ENCODE measurements at regions not wholly inside any gene's neighbourhood (a gene's known extent, or its start where the extent isn't known, plus 50 kb on each side); places are given as distances from the start of the nearest gene placed in this dataset.
"Not testable (repeated sequence)": the region's sequence is repeated elsewhere in the genome, so short reads cannot be mapped to it uniquely, and the experiment has no call there.

DNA sequence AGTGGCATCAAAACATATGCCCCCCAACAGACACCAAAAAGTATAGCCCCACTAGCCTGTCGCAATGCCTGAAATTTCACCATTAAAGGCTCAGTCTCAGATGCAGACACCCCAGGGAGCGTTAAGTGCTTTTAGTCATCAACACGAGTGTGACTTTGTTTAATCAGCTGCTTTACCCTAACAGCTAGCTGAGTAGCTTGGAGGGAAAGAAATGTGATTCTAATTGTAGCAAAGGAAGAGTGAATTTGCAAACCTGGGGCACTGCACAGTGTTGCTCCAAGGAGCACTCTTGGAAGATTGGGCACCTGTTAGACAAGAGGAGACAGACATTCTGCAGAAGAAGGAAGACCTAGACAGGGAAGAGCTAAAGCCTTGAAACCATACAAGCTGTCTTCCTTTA lies 145.1 kb downstream of the BEND2 start:
- H3K27ac Mint-ChIP-seq (ENCODE audit: unreplicated experiment): no peak overlapping the region
- no peaks in the 10 kb centered on the region for H3K9me3 Mint-ChIP-seq (ENCODE audit: low read depth, unreplicated experiment)
- BruUV-seq (replicated peaks): no TSS peak
- H3K27me3 Mint-ChIP-seq (ENCODE audit: unreplicated experiment): peaks cover 59% of the 10 kb centered on the region
- no peaks in the 10 kb centered on the region for H3K4me1 Mint-ChIP-seq (ENCODE audit: low read depth, unreplicated experiment)
- CTCF ChIA-PET: no interaction called here
- intact Hi-C loops (cut with micrococcal nuclease; ENCODE audit: unreplicated experiment): no loop called here
- TF ChIP-seq, protein P1, sequence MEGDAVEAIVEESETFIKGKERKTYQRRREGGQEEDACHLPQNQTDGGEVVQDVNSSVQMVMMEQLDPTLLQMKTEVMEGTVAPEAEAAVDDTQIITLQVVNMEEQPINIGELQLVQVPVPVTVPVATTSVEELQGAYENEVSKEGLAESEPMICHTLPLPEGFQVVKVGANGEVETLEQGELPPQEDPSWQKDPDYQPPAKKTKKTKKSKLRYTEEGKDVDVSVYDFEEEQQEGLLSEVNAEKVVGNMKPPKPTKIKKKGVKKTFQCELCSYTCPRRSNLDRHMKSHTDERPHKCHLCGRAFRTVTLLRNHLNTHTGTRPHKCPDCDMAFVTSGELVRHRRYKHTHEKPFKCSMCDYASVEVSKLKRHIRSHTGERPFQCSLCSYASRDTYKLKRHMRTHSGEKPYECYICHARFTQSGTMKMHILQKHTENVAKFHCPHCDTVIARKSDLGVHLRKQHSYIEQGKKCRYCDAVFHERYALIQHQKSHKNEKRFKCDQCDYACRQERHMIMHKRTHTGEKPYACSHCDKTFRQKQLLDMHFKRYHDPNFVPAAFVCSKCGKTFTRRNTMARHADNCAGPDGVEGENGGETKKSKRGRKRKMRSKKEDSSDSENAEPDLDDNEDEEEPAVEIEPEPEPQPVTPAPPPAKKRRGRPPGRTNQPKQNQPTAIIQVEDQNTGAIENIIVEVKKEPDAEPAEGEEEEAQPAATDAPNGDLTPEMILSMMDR (IDR thresholded peaks at IDR 0.05; ENCODE audit: unreplicated experiment): no peak
- no peak overlapping the region for H3K4me3 Mint-ChIP-seq (ENCODE audit: low read depth, unreplicated experiment)
- no peak for DNase-seq
- H3K36me3 Mint-ChIP-seq (ENCODE audit: insufficient read depth, unreplicated experiment): no peaks in the 10 kb centered on the region

DNA sequence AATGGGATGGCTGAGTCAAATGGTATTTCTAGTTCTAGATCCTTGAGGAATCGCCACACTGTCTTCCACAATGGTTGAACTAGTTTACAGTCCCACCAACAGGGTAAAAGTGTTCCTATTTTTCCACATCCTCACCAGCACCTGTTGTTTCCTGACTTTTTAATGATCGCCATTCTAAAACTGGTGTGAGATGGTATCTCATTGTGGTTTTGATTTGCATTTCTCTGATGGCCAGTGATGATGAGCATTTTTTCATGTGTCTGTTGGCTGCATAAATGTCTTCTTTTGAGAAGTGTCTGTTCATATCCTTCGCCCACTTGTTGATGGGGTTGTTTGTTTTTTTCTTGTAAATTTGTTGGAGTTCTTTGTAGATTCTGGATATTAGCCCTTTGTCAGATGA lies 152.6 kb downstream of the BEND2 start:
- CTCF ChIA-PET; H3K4me1 Mint-ChIP-seq (ENCODE audit: low read depth, unreplicated experiment); intact Hi-C loops (cut with micrococcal nuclease; ENCODE audit: unreplicated experiment); H3K4me3 Mint-ChIP-seq (ENCODE audit: low read depth, unreplicated experiment); H3K36me3 Mint-ChIP-seq (ENCODE audit: insufficient read depth, unreplicated experiment); H3K9me3 Mint-ChIP-seq (ENCODE audit: low read depth, unreplicated experiment); BruUV-seq (replicated peaks); DNase-seq; H3K27ac Mint-ChIP-seq (ENCODE audit: unreplicated experiment): not testable (repeated sequence)
- H3K27me3 Mint-ChIP-seq (ENCODE audit: unreplicated experiment): peaks cover 71% of the 10 kb centered on the region

DNA sequence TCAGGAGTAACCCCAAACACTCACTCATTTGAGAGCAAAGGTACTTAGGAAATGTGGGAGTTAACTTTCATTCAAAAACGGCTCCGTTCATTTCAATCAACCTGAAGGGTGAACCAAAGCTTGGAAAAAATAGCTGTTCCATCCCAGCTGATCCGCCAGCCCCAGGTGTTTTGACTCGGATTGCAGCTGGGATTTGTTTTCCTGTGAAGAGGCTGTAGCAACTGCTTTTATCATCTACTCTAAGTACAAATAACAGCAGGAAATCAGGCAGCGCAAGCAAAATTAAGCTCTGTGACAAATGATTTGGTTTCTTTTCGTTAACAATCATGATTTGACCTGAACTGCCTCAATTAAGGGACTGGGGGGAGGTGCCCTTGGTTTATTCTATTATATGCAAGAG lies 154.7 kb downstream of the BEND2 start:
- Mint-ChIP-seq H3K27me3 (ENCODE audit: unreplicated experiment) (peaks cover 71% of the 10 kb centered on the region), H3K9me3 (ENCODE audit: low read depth, unreplicated experiment) (no peaks in the 10 kb centered on the region), H3K4me1 (ENCODE audit: low read depth, unreplicated experiment) (no peaks in the 10 kb centered on the region), H3K4me3 (ENCODE audit: low read depth, unreplicated experiment) (no peak overlapping the region), H3K36me3 (ENCODE audit: insufficient read depth, unreplicated experiment) (no peaks in the 10 kb centered on the region), H3K27ac (ENCODE audit: unreplicated experiment) (no peak overlapping the region)
- TF ChIP-seq, protein P1 (IDR thresholded peaks at IDR 0.05; ENCODE audit: unreplicated experiment): no peak
- no TSS peak for BruUV-seq (replicated peaks)
- intact Hi-C loops (cut with micrococcal nuclease; ENCODE audit: unreplicated experiment): no loop called here
- CTCF ChIA-PET: no interaction called here
- no peak for DNase-seq

DNA sequence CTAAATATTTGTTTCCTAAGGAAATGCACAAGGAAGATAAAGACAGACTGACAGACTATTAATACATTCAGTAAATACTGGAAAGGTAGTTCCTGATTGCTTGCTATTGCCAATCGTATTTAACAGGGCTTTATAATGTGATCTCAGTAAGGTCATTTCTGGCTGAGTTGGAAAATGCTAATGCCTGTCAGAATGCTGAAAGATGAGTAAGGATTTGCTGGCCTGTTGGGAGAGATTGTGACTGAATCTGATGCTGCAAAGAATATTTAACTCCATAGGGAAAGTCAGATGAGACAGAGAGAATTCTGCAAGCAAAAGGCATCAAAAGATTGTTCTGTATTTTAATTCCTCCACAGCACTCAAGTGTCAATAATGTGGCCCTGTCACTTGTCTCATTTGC lies 169.0 kb downstream of the BEND2 start:
- H3K9me3 Mint-ChIP-seq (ENCODE audit: low read depth, unreplicated experiment): no peaks in the 10 kb centered on the region
- CTCF ChIA-PET: no interaction called here
- H3K36me3 Mint-ChIP-seq (ENCODE audit: insufficient read depth, unreplicated experiment): no peaks in the 10 kb centered on the region
- DNase-seq: no peak
- intact Hi-C loops (cut with micrococcal nuclease; ENCODE audit: unreplicated experiment): loop anchor here (10.0 kb wide), 1 partner anchor 1083 kb away; no protein-coding TSS in a partner anchor
- BruUV-seq (replicated peaks): no TSS peak
- H3K4me1 Mint-ChIP-seq (ENCODE audit: low read depth, unreplicated experiment): no peaks in the 10 kb centered on the region
- H3K27ac Mint-ChIP-seq (ENCODE audit: unreplicated experiment): no peak overlapping the region
- peaks cover 38% of the 10 kb centered on the region for H3K27me3 Mint-ChIP-seq (ENCODE audit: unreplicated experiment)
- TF ChIP-seq, protein P1 (IDR thresholded peaks at IDR 0.05; ENCODE audit: unreplicated experiment): no peak
- no peak overlapping the region for H3K4me3 Mint-ChIP-seq (ENCODE audit: low read depth, unreplicated experiment)

DNA sequence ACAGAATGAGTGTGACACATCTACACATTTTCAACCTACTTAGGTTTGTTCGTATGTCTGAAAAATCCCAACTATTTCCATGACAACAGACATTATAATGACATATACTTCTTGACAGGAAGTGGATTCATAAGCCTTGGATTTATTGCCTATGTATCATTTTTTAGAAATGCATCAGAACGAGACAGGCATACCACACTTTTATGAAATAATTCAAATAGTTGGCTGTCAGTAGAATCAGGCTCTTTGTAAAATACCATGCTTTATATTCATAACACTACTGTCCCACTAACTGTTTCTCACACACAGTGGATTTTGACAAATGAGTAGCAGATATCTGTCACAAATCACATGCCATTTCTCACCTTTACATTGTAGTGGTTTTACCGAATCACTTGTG lies 173.2 kb downstream of the BEND2 start:
- Mint-ChIP-seq H3K4me1 (ENCODE audit: low read depth, unreplicated experiment) (no peaks in the 10 kb centered on the region), H3K36me3 (ENCODE audit: insufficient read depth, unreplicated experiment) (no peaks in the 10 kb centered on the region), H3K9me3 (ENCODE audit: low read depth, unreplicated experiment) (no peaks in the 10 kb centered on the region), H3K27ac (ENCODE audit: unreplicated experiment) (no peak overlapping the region), H3K27me3 (ENCODE audit: unreplicated experiment) (peaks cover 51% of the 10 kb centered on the region), H3K4me3 (ENCODE audit: low read depth, unreplicated experiment) (no peak overlapping the region)
- BruUV-seq (replicated peaks): no TSS peak
- CTCF ChIA-PET: no interaction called here
- intact Hi-C loops (cut with micrococcal nuclease; ENCODE audit: unreplicated experiment): no loop called here
- no peak for DNase-seq
- TF ChIP-seq, protein P1 (IDR thresholded peaks at IDR 0.05; ENCODE audit: unreplicated experiment): no peak

All from Calu3 (cell line).